ENCODE measurements at regions not wholly inside any gene's neighbourhood (a gene's known extent, or its start where the extent isn't known, plus 50 kb on each side); places are given as distances from the start of the nearest gene placed in this dataset.
A peak's percentile ranks its signal among the peaks of the same experiment; 100 is the strongest.

DNA sequence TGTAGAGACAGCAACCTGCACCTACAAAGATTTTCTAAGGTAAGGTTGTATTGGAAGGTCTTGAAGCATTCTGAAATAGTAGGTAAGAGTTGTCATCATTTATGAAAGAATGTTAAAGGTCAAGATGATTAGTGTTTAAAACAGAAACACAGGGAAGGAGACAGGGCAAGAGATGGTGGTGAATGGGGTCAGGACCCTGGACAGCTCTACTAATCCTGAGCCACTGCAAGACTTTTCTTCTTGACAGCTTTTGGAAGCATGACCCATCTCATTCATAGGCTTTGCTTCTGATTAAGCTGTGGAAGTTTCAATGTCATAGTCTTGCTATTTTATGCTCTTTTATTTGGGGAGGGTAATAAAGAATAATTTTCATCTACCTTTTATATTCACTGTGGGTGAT lies 75.5 kb upstream of the CAND1 start:
- BruUV-seq (replicated peaks): no TSS peak
- H3K36me3 ChIP-seq (ENCODE audit: control insufficient read depth, insufficient read depth, low read length): no peaks in the 10 kb centered on the region
- no peaks in the 10 kb centered on the region for H3K9me3 ChIP-seq (ENCODE audit: control insufficient read depth, insufficient read depth, low read depth, low read length)
- POLR2A ChIA-PET: no interaction called here
- ATAC-seq (no peak), DNase-seq (ENCODE audit: low read depth, low spot score) (no peak)
- TF ChIP-seq TCF7L2 (IDR thresholded peaks at IDR 0.05; ENCODE audit: low read depth, low read length): no peak
- TF ChIP-seq, protein P1, sequence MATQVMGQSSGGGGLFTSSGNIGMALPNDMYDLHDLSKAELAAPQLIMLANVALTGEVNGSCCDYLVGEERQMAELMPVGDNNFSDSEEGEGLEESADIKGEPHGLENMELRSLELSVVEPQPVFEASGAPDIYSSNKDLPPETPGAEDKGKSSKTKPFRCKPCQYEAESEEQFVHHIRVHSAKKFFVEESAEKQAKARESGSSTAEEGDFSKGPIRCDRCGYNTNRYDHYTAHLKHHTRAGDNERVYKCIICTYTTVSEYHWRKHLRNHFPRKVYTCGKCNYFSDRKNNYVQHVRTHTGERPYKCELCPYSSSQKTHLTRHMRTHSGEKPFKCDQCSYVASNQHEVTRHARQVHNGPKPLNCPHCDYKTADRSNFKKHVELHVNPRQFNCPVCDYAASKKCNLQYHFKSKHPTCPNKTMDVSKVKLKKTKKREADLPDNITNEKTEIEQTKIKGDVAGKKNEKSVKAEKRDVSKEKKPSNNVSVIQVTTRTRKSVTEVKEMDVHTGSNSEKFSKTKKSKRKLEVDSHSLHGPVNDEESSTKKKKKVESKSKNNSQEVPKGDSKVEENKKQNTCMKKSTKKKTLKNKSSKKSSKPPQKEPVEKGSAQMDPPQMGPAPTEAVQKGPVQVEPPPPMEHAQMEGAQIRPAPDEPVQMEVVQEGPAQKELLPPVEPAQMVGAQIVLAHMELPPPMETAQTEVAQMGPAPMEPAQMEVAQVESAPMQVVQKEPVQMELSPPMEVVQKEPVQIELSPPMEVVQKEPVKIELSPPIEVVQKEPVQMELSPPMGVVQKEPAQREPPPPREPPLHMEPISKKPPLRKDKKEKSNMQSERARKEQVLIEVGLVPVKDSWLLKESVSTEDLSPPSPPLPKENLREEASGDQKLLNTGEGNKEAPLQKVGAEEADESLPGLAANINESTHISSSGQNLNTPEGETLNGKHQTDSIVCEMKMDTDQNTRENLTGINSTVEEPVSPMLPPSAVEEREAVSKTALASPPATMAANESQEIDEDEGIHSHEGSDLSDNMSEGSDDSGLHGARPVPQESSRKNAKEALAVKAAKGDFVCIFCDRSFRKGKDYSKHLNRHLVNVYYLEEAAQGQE (IDR thresholded peaks at IDR 0.05; ENCODE audit: insufficient read depth in 1 of 2, low read depth in 2 of 2, low read length in 1 of 2): peak; percentile 87 to 91
- CTCF ChIA-PET: no interaction called here
- H3K4me1 ChIP-seq (ENCODE audit: control insufficient read depth, insufficient read depth, low read length): no peaks in the 10 kb centered on the region
- intact Hi-C loops (cut with micrococcal nuclease; ENCODE audit: unreplicated experiment): no loop called here
- no peak overlapping the region for H3K4me3 ChIP-seq (ENCODE audit: low read depth in 2 of 2, low read length in 2 of 2)
- H3K27me3 ChIP-seq (ENCODE audit: control insufficient read depth, insufficient read depth, low read length): no peaks in the 10 kb centered on the region
- in situ Hi-C loops (cut with HindIII; ENCODE audit: low pct_unique_long_range_greater_than_20kb, low sequenced_read_pairs): no loop called here
- H3K27ac ChIP-seq (ENCODE audit: low read length): no peak overlapping the region

DNA sequence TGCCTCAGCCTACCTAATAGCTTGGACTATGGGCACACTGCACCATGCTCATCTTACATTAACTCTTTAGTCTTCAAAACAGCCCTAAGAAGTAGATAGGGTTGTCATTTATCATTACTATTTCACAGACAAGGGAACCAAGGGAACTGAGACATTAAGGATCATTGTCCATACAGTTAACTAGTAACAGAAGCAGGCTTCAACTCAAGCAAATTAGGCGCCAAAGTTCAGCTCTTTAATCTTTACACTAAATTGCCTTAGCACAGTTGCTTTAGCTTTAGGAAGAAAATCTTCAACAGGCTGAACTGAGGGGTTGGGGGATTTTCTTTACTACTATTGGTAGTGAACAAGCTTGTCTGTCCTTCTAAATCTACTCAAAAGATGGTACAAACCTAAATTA lies 68.8 kb upstream of the CAND1 start:
- H3K9me3 ChIP-seq (ENCODE audit: control insufficient read depth, insufficient read depth, low read depth, low read length): no peaks in the 10 kb centered on the region
- TF ChIP-seq, protein P2, sequence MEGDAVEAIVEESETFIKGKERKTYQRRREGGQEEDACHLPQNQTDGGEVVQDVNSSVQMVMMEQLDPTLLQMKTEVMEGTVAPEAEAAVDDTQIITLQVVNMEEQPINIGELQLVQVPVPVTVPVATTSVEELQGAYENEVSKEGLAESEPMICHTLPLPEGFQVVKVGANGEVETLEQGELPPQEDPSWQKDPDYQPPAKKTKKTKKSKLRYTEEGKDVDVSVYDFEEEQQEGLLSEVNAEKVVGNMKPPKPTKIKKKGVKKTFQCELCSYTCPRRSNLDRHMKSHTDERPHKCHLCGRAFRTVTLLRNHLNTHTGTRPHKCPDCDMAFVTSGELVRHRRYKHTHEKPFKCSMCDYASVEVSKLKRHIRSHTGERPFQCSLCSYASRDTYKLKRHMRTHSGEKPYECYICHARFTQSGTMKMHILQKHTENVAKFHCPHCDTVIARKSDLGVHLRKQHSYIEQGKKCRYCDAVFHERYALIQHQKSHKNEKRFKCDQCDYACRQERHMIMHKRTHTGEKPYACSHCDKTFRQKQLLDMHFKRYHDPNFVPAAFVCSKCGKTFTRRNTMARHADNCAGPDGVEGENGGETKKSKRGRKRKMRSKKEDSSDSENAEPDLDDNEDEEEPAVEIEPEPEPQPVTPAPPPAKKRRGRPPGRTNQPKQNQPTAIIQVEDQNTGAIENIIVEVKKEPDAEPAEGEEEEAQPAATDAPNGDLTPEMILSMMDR (IDR thresholded peaks at IDR 0.05): no peak
- no peak for TF ChIP-seq SIN3A (IDR thresholded peaks at IDR 0.05; ENCODE audit: borderline replicate concordance, insufficient read depth, low read depth, low read length)
- no peak for TF ChIP-seq TCF7L2 (IDR thresholded peaks at IDR 0.05; ENCODE audit: low read depth, low read length)
- ChIA-PET CTCF (no interaction called here), POLR2A (no interaction called here)
- H3K4me3 ChIP-seq (ENCODE audit: low read depth in 2 of 2, low read length in 2 of 2): no peak overlapping the region
- ATAC-seq (no peak), DNase-seq (ENCODE audit: low read depth, low spot score) (no peak)
- H3K36me3 ChIP-seq (ENCODE audit: control insufficient read depth, insufficient read depth, low read length): no peaks in the 10 kb centered on the region
- in situ Hi-C loops (cut with HindIII; ENCODE audit: low pct_unique_long_range_greater_than_20kb, low sequenced_read_pairs) (no loop called here), intact Hi-C loops (cut with micrococcal nuclease; ENCODE audit: unreplicated experiment) (no loop called here)
- H3K27ac ChIP-seq (ENCODE audit: low read length): no peak overlapping the region
- no TSS peak for BruUV-seq (replicated peaks)
- H3K27me3 ChIP-seq (ENCODE audit: control insufficient read depth, insufficient read depth, low read length): no peaks in the 10 kb centered on the region
- no peaks in the 10 kb centered on the region for H3K4me1 ChIP-seq (ENCODE audit: control insufficient read depth, insufficient read depth, low read length)

- intact Hi-C loops (cut with micrococcal nuclease; ENCODE audit: unreplicated experiment): no loop called here
Observed at GRCh38 chr12:67202011-67202677, 67.0 kb upstream of the CAND1 start.

More at GRCh38 chr12:67202011-67202677, 67.0 kb upstream of the CAND1 start:
- BruUV-seq (replicated peaks): no TSS peak
- Histone ChIP-seq H3K27ac (ENCODE audit: low read length) (no peak overlapping the region), H3K4me3 (ENCODE audit: low read depth in 2 of 2, low read length in 2 of 2) (no peak overlapping the region; a peak in 1 of 4 replicates), H3K9me3 (ENCODE audit: control insufficient read depth, insufficient read depth, low read depth, low read length) (no peaks in the 10 kb centered on the region), H3K27me3 (ENCODE audit: control insufficient read depth, insufficient read depth, low read length) (no peaks in the 10 kb centered on the region; the same call in 1 of the 2 replicates), H3K4me1 (ENCODE audit: control insufficient read depth, insufficient read depth, low read length) (no peaks in the 10 kb centered on the region), H3K36me3 (ENCODE audit: control insufficient read depth, insufficient read depth, low read length) (no peaks in the 10 kb centered on the region)
- ChIA-PET CTCF (no interaction called here), POLR2A (interaction anchor here (0.5 kb wide), 1 partner anchor 225 kb away, joined by 5 read pairs; no protein-coding TSS in a partner anchor)
- no peak for ATAC-seq
- no peak for TF ChIP-seq SIN3A (IDR thresholded peaks at IDR 0.05; ENCODE audit: borderline replicate concordance, insufficient read depth, low read depth, low read length)
- TF ChIP-seq, protein P1 (IDR thresholded peaks at IDR 0.05; ENCODE audit: insufficient read depth in 1 of 2, low read depth in 2 of 2, low read length in 1 of 2): no peak
- TF ChIP-seq TCF7L2 (IDR thresholded peaks at IDR 0.05; ENCODE audit: low read depth, low read length): no peak
- DNase-seq (ENCODE audit: low read depth, low spot score): no peak
- in situ Hi-C loops (cut with HindIII; ENCODE audit: low pct_unique_long_range_greater_than_20kb, low sequenced_read_pairs): no loop called here

Data from Panc1 (cell line).